ENCODE measurements at regions not wholly inside any gene's neighbourhood (a gene's known extent, or its start where the extent isn't known, plus 50 kb on each side); places are given as distances from the start of the nearest gene placed in this dataset.

- no peak for TF ChIP-seq MAFK (IDR thresholded peaks at IDR 0.05; ENCODE audit: low read depth, low read length)
- TF ChIP-seq YY1 (IDR thresholded peaks at IDR 0.05; ENCODE audit: low read depth, low read length): no peak
- TF ChIP-seq CTCF (IDR thresholded peaks at IDR 0.05; ENCODE audit: control extremely low read depth in 1 of 3, insufficient read depth in 1 of 3, low read depth in 1 of 3, low read length in 3 of 3): no peak
- no peak for TF ChIP-seq ATF3 (IDR thresholded peaks at IDR 0.05; ENCODE audit: insufficient read depth, low read depth, low read length)
- no peak for TF ChIP-seq SUZ12 (IDR thresholded peaks at IDR 0.05; ENCODE audit: low read length)
- no peak for TF ChIP-seq POLR2A (IDR thresholded peaks at IDR 0.05; ENCODE audit: control extremely low read depth in 1 of 2, low read depth in 2 of 2, low read length in 2 of 2)
- no peak for TF ChIP-seq CEBPB (IDR thresholded peaks at IDR 0.05; ENCODE audit: low read depth, low read length)
- no peak for TF ChIP-seq ATF2 (IDR thresholded peaks at IDR 0.05; ENCODE audit: low read length)
- TF ChIP-seq PHF8 (conservative IDR thresholded peaks at IDR 0.05; ENCODE audit: low read depth, low read length): no peak
- no peak for TF ChIP-seq EP300 (IDR thresholded peaks at IDR 0.05; ENCODE audit: borderline replicate concordance in 1 of 2, low read depth in 2 of 2, low read length in 2 of 2)
- TF ChIP-seq RAD21 (IDR thresholded peaks at IDR 0.05 in 1 of 2, conservative IDR thresholded peaks at IDR 0.05 in 1 of 2; ENCODE audit: low read depth in 2 of 2, low read length in 2 of 2): no peak
- TF ChIP-seq JUND (IDR thresholded peaks at IDR 0.05; ENCODE audit: low read length): no peak
- TF ChIP-seq, protein P1, sequence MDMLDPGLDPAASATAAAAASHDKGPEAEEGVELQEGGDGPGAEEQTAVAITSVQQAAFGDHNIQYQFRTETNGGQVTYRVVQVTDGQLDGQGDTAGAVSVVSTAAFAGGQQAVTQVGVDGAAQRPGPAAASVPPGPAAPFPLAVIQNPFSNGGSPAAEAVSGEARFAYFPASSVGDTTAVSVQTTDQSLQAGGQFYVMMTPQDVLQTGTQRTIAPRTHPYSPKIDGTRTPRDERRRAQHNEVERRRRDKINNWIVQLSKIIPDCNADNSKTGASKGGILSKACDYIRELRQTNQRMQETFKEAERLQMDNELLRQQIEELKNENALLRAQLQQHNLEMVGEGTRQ (IDR thresholded peaks at IDR 0.05; ENCODE audit: low read length): no peak
- TF ChIP-seq TAF1 (IDR thresholded peaks at IDR 0.05; ENCODE audit: low read depth, low read length): no peak
Measured at GRCh38 chr2:153623020-153623419, 144.5 kb upstream of the RPRM start.
